Nucleus accumbens (tissue), 56 donors: ENCODE measurements at regions not wholly inside any gene's neighbourhood (a gene's known extent, or its start where the extent isn't known, plus 50 kb on each side); places are given as distances from the start of the nearest gene placed in this dataset.

ENCODE experiments used
- DNase-seq, 56 donors: peaks; one replicate each; lab custom pipeline; 2025; lab: John Stamatoyannopoulos, UW

GRCh38 chrX:39514801-39515200 is 583.0 kb downstream of the BCOR start:
- DNase-seq, result no peak

- no peak for DNase-seq
Observed at GRCh38 chrX:39516427-39516841, 581.3 kb downstream of the BCOR start.

- peak in 21 of 56 donors; percentile 1 to 31 (median 4) for DNase-seq
Observed at GRCh38 chrX:39518476-39519029, 579.2 kb downstream of the BCOR start.

GRCh38 chrX:39519030-39519488 is 578.7 kb downstream of the BCOR start:
- peak in 24 of 56 donors; percentile 1 to 40 (median 10) for DNase-seq

- DNase-seq, result peak in 3 of 56 donors; percentile 1 to 19 (median 1)
Observed at GRCh38 chrX:39519566-39520301, 578.0 kb downstream of the BCOR start.

- DNase-seq, result no peak
Observed at GRCh38 chrX:39525758-39526157, 572.0 kb downstream of the BCOR start.

GRCh38 chrX:39527025-39527424 is 570.7 kb downstream of the BCOR start:
- DNase-seq, result no peak

GRCh38 chrX:39528161-39528916 is 569.4 kb downstream of the BCOR start:
- DNase-seq, result no peak

GRCh38 chrX:39532761-39533160 is 565.0 kb downstream of the BCOR start:
- no peak for DNase-seq

GRCh38 chrX:39534949-39535348 is 562.8 kb downstream of the BCOR start:
- no peak for DNase-seq

GRCh38 chrX:39536211-39536610 is 561.5 kb downstream of the BCOR start:
- DNase-seq, result no peak

GRCh38 chrX:39541881-39542280 is 555.9 kb downstream of the BCOR start:
- DNase-seq, result no peak

GRCh38 chrX:39542316-39542715 is 555.4 kb downstream of the BCOR start:
- DNase-seq, result no peak

GRCh38 chrX:39550795-39551361 is 546.9 kb downstream of the BCOR start:
- DNase-seq, result no peak

- no peak for DNase-seq
Observed at GRCh38 chrX:39551762-39552161, 546.0 kb downstream of the BCOR start.

GRCh38 chrX:39555431-39555830 is 542.3 kb downstream of the BCOR start:
- DNase-seq, result no peak

- DNase-seq, result no peak
Observed at GRCh38 chrX:39556056-39556455, 541.7 kb downstream of the BCOR start.

- DNase-seq, result no peak
Observed at GRCh38 chrX:39559229-39559628, 538.5 kb downstream of the BCOR start.

GRCh38 chrX:39560271-39560670 is 537.5 kb downstream of the BCOR start:
- DNase-seq, result peak in 3 of 56 donors; percentile 0 to 1 (median 1)

- no peak for DNase-seq
Observed at GRCh38 chrX:39563178-39563577, 534.6 kb downstream of the BCOR start.

- DNase-seq, result no peak
Observed at GRCh38 chrX:39564751-39565150, 533.0 kb downstream of the BCOR start.
